Neural progenitor cell (in vitro differentiated cells): ENCODE measurements at regions not wholly inside any gene's neighbourhood (a gene's known extent, or its start where the extent isn't known, plus 50 kb on each side); places are given as distances from the start of the nearest gene placed in this dataset.

Source experiments
- EZH2 ChIP-seq: fragments of 200-600 bp; sonication (generic); IDR thresholded peaks from 2 replicates; pipeline ENCODE4 v1.6.1; 2017; ENCODE audit warnings: antibody characterized with exemption, mild to moderate bottlenecking, moderate library complexity
- EZH2phosphoT487 ChIP-seq: fragments of 200-600 bp; sonication (generic); IDR thresholded peaks from 2 replicates; pipeline ENCODE4 v1.6.1; 2017; ENCODE audit warnings: antibody characterized with exemption
- TF ChIP-seq, protein P1 (sequence below): fragments of 200-600 bp; sonication (generic); IDR thresholded peaks from 2 replicates; pipeline ENCODE4 v1.5.1; 2017; ENCODE audit warnings: antibody characterized with exemption, mild to moderate bottlenecking

DNA sequence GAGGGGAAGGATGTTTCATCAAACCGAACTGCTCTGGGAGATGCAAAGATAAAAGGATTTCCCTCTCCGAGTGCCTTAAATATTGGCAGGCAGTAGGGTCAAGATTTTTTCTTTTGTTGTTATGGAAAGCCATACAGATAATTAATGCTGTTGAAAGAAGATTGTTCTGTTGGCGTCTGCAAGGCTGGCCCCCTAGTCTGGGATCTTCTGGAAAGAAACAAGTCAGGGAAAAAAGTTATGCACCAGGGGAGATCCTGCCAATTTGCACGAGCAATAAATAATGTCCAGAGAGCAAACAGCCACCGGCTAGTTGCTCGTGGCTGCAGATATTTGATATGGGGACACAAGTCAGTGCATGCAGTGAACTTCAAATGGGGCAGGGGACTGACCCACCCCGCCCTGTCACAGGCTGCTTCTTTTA is 202.1 kb upstream of the MYL2 start:
- TF ChIP-seq, protein P1, sequence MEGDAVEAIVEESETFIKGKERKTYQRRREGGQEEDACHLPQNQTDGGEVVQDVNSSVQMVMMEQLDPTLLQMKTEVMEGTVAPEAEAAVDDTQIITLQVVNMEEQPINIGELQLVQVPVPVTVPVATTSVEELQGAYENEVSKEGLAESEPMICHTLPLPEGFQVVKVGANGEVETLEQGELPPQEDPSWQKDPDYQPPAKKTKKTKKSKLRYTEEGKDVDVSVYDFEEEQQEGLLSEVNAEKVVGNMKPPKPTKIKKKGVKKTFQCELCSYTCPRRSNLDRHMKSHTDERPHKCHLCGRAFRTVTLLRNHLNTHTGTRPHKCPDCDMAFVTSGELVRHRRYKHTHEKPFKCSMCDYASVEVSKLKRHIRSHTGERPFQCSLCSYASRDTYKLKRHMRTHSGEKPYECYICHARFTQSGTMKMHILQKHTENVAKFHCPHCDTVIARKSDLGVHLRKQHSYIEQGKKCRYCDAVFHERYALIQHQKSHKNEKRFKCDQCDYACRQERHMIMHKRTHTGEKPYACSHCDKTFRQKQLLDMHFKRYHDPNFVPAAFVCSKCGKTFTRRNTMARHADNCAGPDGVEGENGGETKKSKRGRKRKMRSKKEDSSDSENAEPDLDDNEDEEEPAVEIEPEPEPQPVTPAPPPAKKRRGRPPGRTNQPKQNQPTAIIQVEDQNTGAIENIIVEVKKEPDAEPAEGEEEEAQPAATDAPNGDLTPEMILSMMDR, result no peak
- TF ChIP-seq EZH2 (no peak), EZH2phosphoT487 (no peak)
